MM.1S (cell line): ENCODE measurements at regions not wholly inside any gene's neighbourhood (a gene's known extent, or its start where the extent isn't known, plus 50 kb on each side); places are given as distances from the start of the nearest gene placed in this dataset.

Source experiments
- CTCF ChIP-seq: fragments of 300-600 bp; sonication (generic); IDR thresholded peaks from 2 replicates; pipeline ENCODE4 v1.5.1; 2016; ENCODE audit warnings: antibody characterized with exemption, low read length, mixed read lengths
- EZH2 ChIP-seq: fragments of 300-600 bp; sonication (generic); optimal IDR thresholded peaks from 2 replicates; pipeline ENCODE3; 2017; ENCODE audit warnings: low read depth, mild to moderate bottlenecking, antibody characterized with exemption, low read length, mixed read lengths
- EZH2phosphoT487 ChIP-seq: fragments of 300-600 bp; sonication (generic); IDR thresholded peaks from 2 replicates; pipeline ENCODE4 v1.6.1; 2018; ENCODE audit warnings: antibody characterized with exemption, low read length

GRCh38 chr5:8239646-8240045 lies 370.7 kb downstream of the MTRR start:
- TF ChIP-seq CTCF, result no peak
- no peak for TF ChIP-seq EZH2
- TF ChIP-seq EZH2phosphoT487, result no peak
